Suprapubic skin (tissue), 4 donors: ENCODE measurements at regions not wholly inside any gene's neighbourhood (a gene's known extent, or its start where the extent isn't known, plus 50 kb on each side); places are given as distances from the start of the nearest gene placed in this dataset.

Experiments used
- DNase-seq, 2 donors: peaks; one replicate each; pipeline ENCODE4 v3.0.0-alpha.2; 2019; ENCODE audit warnings: low spot score in 2 of 2
- H3K27ac ChIP-seq: fragments of 200-600 bp; sonication (generic); one replicate; pipeline ENCODE4 v1.5.1; 2019
- H3K27me3 ChIP-seq: fragments of 200-600 bp; sonication (generic); one replicate; pipeline ENCODE4 v1.5.1; 2019
- H3K36me3 ChIP-seq: fragments of 200-600 bp; sonication (generic); one replicate; pipeline ENCODE4 v1.5.1; 2019
- H3K4me1 ChIP-seq: fragments of 200-600 bp; sonication (generic); one replicate; pipeline ENCODE4 v1.5.1; 2019
- H3K4me3 ChIP-seq: fragments of 200-600 bp; sonication (generic); one replicate; pipeline ENCODE4 v1.5.1; 2019; ENCODE audit warnings: mild to moderate bottlenecking
- H3K9me3 ChIP-seq: fragments of 200-600 bp; sonication (generic); one replicate; pipeline ENCODE4 v1.5.1; 2019
- EP300 ChIP-seq: sonication (generic); formaldehyde crosslinking; IDR thresholded peaks from one replicate; pipeline ENCODE4 v1.6.1; 2017; ENCODE audit warnings: antibody characterized with exemption
- POLR2A ChIP-seq, 2 donors: fragments of 450-650 bp; IDR thresholded peaks; one replicate each; pipeline ENCODE4 v1.6.1; 2017; ENCODE audit warnings: antibody characterized with exemption in 2 of 2, mild to moderate bottlenecking in 2 of 2, moderate library complexity in 2 of 2
- POLR2AphosphoS5 ChIP-seq, 3 donors: sonication (generic); formaldehyde crosslinking; IDR thresholded peaks; one replicate each; pipeline ENCODE4 v1.6.1; 2017; ENCODE audit warnings: antibody characterized with exemption in 3 of 3
- WGBS: methylation state at CpG from one replicate; pipeline ENCODE4 v1.1.5; 2018; 5-methylcytosine and 5-hydroxymethylcytosine counted together
- TF ChIP-seq, protein P1 (sequence below), 2 donors: fragments of 200-600 bp in 1 of 2; fragments of 450-650 bp in 1 of 2; sonication (generic) in 1 of 2; IDR thresholded peaks; one replicate each; pipeline ENCODE4 v1.5.1; 2016 to 2019; ENCODE audit warnings: antibody characterized with exemption in 2 of 2, mild to moderate bottlenecking in 1 of 2, moderate library complexity in 1 of 2

DNA sequence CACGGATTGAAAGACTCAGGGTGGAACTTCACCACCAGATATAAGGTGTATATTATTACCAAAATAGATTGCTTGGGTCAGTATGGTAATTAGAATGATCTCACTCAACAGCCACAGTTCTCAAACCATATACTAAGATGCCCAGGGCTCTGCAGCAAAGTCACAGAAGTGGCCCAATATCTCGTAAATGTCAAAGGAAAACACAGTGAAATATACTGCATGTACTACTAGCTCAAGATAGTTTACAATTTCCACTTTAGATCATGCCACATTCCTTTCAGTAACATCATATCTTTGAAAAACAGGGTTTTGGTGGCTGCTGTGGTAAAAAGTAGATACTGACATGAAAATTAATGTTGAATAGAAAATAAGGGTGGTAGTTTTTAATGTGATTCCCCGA lies 180.3 kb upstream of the ATP1B1 start:
- no peak overlapping the region for H3K27ac ChIP-seq
- DNase-seq = no peak
- no peaks in the 10 kb centered on the region for H3K36me3 ChIP-seq
- no peaks in the 10 kb centered on the region for H3K9me3 ChIP-seq
- H3K4me1 ChIP-seq = no peaks in the 10 kb centered on the region
- no peaks in the 10 kb centered on the region for H3K27me3 ChIP-seq
- WGBS = 80% methylated on average over 3 of the region's 3 CpGs
- TF ChIP-seq EP300 = no peak
- TF ChIP-seq POLR2A (IDR thresholded peaks at IDR 0.05) = no peak
- TF ChIP-seq, protein P1, sequence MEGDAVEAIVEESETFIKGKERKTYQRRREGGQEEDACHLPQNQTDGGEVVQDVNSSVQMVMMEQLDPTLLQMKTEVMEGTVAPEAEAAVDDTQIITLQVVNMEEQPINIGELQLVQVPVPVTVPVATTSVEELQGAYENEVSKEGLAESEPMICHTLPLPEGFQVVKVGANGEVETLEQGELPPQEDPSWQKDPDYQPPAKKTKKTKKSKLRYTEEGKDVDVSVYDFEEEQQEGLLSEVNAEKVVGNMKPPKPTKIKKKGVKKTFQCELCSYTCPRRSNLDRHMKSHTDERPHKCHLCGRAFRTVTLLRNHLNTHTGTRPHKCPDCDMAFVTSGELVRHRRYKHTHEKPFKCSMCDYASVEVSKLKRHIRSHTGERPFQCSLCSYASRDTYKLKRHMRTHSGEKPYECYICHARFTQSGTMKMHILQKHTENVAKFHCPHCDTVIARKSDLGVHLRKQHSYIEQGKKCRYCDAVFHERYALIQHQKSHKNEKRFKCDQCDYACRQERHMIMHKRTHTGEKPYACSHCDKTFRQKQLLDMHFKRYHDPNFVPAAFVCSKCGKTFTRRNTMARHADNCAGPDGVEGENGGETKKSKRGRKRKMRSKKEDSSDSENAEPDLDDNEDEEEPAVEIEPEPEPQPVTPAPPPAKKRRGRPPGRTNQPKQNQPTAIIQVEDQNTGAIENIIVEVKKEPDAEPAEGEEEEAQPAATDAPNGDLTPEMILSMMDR (IDR thresholded peaks at IDR 0.05) = no peak
- no peak for TF ChIP-seq POLR2AphosphoS5 (IDR thresholded peaks at IDR 0.05)
- no peak overlapping the region for H3K4me3 ChIP-seq

DNA sequence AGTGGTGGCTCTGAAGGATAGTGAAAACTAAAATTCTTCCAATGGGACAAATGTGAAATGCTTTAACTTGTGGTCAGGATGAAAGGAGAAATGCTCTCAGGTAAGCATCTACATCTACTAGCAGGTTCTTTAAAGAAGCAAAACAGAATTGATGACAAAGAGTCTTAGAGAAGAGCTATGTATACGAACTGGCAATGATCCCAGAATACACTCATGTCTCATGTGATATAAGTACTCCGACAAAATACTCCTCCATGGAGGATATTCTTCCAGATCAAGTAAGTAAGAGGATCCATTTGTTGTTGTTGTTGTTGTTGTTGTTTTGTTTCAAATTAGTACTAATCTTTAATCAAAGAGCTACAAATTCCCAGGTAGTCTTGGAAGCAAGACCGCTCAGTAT lies 174.0 kb upstream of the ATP1B1 start:
- no peak overlapping the region for H3K4me3 ChIP-seq
- no peaks in the 10 kb centered on the region for H3K36me3 ChIP-seq
- TF ChIP-seq EP300 (no peak), POLR2AphosphoS5 (IDR thresholded peaks at IDR 0.05) (no peak), POLR2A (IDR thresholded peaks at IDR 0.05) (no peak)
- TF ChIP-seq, protein P1 (IDR thresholded peaks at IDR 0.05) = no peak
- no peaks in the 10 kb centered on the region for H3K9me3 ChIP-seq
- WGBS = 83% methylated on average over 3 of the region's 3 CpGs
- H3K27ac ChIP-seq = no peak overlapping the region
- DNase-seq = no peak
- H3K27me3 ChIP-seq = no peaks in the 10 kb centered on the region
- no peaks in the 10 kb centered on the region for H3K4me1 ChIP-seq

DNA sequence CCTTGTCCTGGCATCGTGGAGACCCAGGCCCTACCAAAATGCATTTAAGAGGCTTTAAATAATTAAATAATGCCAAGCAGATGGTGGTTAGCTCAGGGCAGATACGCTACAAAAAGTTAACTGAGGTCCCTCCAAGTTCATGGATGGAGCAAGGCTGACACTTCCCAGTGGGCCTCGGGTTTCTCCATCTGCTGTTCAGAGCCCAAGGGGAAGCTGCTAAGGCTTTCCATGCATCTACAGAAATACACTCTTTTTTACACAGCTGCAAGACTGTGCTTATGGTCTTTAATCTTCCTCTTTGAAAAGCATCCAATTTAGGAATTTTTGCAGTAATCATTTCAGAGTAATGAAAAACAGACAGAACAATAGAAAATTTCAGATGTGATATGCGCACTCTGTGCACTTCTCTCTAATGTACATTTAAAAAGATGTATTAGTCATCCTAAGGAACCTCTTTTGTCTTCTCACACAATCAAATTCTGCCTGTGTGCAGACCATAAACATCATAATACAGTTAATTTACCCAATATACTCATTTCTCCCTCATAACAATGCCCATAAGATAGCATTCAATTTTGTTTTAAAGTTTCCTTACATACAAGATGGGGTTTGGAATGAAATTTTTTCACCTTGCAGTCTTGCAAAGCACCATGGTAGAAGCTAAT lies 173.2 kb upstream of the ATP1B1 start:
- 68% methylated on average over 4 of the region's 4 CpGs for WGBS
- no peak overlapping the region for H3K4me3 ChIP-seq
- H3K4me1 ChIP-seq = no peaks in the 10 kb centered on the region
- no peaks in the 10 kb centered on the region for H3K27me3 ChIP-seq
- H3K27ac ChIP-seq = no peak overlapping the region
- H3K9me3 ChIP-seq = no peaks in the 10 kb centered on the region
- H3K36me3 ChIP-seq = no peaks in the 10 kb centered on the region
- DNase-seq = no peak
- TF ChIP-seq, protein P1 (IDR thresholded peaks at IDR 0.05) = no peak
- TF ChIP-seq POLR2A (IDR thresholded peaks at IDR 0.05) (no peak), POLR2AphosphoS5 (IDR thresholded peaks at IDR 0.05) (no peak), EP300 (no peak)

DNA sequence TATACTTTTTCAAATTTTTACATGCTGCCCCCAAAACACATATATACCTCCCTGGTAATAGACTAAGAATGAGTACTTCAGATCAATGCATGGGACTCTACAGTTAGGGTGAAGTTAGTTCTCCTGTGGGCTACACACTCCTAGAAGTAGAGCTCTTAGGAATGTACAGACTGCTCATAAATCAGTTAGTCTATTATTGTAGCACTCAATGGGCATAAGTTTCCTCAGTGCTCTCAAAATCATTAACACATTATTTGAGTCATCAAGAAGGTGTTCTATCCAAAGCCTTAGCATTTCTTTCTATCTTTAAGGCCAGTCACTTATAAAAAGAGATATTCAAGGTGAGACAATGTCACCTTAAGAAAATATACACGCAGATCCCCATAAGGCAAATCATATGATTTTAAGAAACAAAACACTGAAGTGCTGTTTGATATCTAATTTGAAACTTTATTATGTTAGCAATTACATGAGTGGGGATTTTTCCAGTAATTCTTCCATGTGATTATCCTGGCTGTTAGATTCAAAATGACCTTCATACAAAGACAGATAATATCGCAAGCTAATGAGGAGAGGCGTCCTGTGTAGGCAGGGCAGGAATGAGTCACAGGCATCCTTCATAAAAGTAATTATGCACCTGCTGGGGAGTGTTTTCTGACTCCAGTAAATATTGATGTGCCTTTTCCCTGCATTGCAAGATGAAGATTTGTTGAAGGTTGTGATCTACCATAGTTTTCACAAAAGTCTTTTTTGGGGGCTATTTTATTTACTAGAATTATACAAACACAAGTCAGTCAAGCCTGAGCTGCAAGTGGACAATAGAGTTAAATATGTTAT lies 167.2 kb upstream of the ATP1B1 start:
- no peak for TF ChIP-seq POLR2A (IDR thresholded peaks at IDR 0.05)
- TF ChIP-seq, protein P1 (IDR thresholded peaks at IDR 0.05) = no peak
- TF ChIP-seq POLR2AphosphoS5 (IDR thresholded peaks at IDR 0.05) = no peak
- no peak for TF ChIP-seq EP300
- H3K27ac ChIP-seq = no peak overlapping the region
- 22% methylated on average over 3 of the region's 3 CpGs for WGBS

DNA sequence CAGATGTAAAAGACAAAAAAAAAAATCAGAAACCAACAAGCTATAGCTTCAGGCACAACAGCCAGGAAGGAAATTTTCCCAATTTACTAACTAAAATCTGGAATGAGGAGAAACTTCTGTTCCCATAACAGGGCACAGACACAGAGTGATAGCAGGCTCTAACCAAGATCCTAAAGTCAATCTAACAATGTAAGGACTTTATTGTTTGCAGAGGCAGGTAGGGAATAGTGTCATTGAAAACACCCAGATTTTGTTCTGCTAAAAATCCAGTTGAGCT lies 166.6 kb upstream of the ATP1B1 start:
- no peak overlapping the region for H3K27ac ChIP-seq
- no peaks in the 10 kb centered on the region for H3K27me3 ChIP-seq
- H3K36me3 ChIP-seq = no peaks in the 10 kb centered on the region
- no peak for DNase-seq
- H3K4me3 ChIP-seq = no peak overlapping the region
- TF ChIP-seq, protein P1 (IDR thresholded peaks at IDR 0.05) = no peak
- no peak for TF ChIP-seq EP300
- TF ChIP-seq POLR2A (IDR thresholded peaks at IDR 0.05) = no peak
- TF ChIP-seq POLR2AphosphoS5 (IDR thresholded peaks at IDR 0.05) = no peak
- no peaks in the 10 kb centered on the region for H3K4me1 ChIP-seq
- no peaks in the 10 kb centered on the region for H3K9me3 ChIP-seq

More for the DNA sequence above, 167.2 kb upstream of the ATP1B1 start:
- Histone ChIP-seq H3K4me3 (no peak overlapping the region), H3K36me3 (no peaks in the 10 kb centered on the region), H3K4me1 (no peaks in the 10 kb centered on the region), H3K9me3 (no peaks in the 10 kb centered on the region), H3K27me3 (no peaks in the 10 kb centered on the region)
- DNase-seq = no peak
